Activated CD4-positive, alpha-beta memory T cell treated with anti-CD3 and anti-CD28 coated beads, Interleukin-2, amount 10 ng/mL, durations not matched to agents 7 days and 5 days (primary cell): ENCODE measurements at regions not wholly inside any gene's neighbourhood (a gene's known extent, or its start where the extent isn't known, plus 50 kb on each side); places are given as distances from the start of the nearest gene placed in this dataset.
"Not testable (repeated sequence)": the region's sequence is repeated elsewhere in the genome, so short reads cannot be mapped to it uniquely, and the experiment has no call there.

Source experiments
- CTCF ChIA-PET: fragments of 350-600 bp; sonication (Branson Sonifier 250); formaldehyde crosslinking; loops from one replicate; lab custom pipeline; 2021; ENCODE audit warnings: antibody characterized with exemption, inconsistent platforms; lab: Charles Lee
- POLR2A ChIA-PET: fragments of 350-600 bp; sonication (Branson Sonifier 250); formaldehyde crosslinking; loops from one replicate; lab custom pipeline; 2021; ENCODE audit warnings: antibody characterized with exemption; lab: Charles Lee
- DNase-seq: peaks from one replicate; pipeline ENCODE4 v3.0.0-alpha.2; 2020
- H3K27ac Mint-ChIP-seq: one replicate; pipeline ENCODE4 v1.8.0; 2021; ENCODE audit warnings: mild to moderate bottlenecking, mixed read lengths
- H3K27me3 Mint-ChIP-seq: one replicate; pipeline ENCODE4 v1.8.0; 2021; ENCODE audit warnings: mixed read lengths
- H3K36me3 Mint-ChIP-seq: one replicate; pipeline ENCODE4 v1.8.0; 2021; ENCODE audit warnings: low read depth, mixed read lengths
- H3K4me1 Mint-ChIP-seq: one replicate; pipeline ENCODE4 v1.8.0; 2021; ENCODE audit warnings: mixed read lengths
- H3K4me3 Mint-ChIP-seq: one replicate; pipeline ENCODE4 v1.8.0; 2021; ENCODE audit warnings: mild to moderate bottlenecking, mixed read lengths
- H3K9me3 Mint-ChIP-seq: one replicate; pipeline ENCODE4 v1.8.0; 2021; ENCODE audit warnings: mixed read lengths

DNA sequence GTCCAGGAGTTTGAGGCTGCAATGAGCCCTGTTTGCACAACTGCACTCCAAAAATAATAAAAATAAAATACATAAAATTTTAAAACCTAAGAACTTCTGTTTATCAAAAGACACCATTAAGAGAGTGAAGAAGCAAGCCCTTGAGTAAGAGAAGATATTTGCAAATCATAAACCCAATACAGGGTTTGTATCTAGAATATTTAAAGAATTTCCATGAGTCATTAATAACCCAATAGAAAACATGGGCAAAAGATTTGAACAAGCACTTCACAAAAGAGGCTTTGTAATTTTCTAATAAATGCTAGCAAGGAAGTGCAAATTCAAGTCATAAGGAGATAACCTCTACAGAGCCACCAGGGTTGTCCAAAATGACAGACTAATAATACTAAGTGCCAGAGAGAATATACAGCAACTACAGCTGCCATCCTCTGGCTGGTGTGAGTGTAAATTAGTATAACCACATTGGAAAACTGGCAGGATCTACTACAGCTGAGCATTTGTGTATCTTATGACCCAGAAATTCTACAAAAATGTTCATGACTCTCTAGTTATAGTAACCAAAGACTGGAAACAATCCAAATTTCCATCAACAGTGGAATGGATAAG lies 133.0 kb upstream of the PLGLB2 start:
- H3K4me1 Mint-ChIP-seq, H3K36me3 Mint-ChIP-seq, CTCF ChIA-PET, H3K27ac Mint-ChIP-seq, H3K4me3 Mint-ChIP-seq, H3K27me3 Mint-ChIP-seq, DNase-seq, POLR2A ChIA-PET, H3K9me3 Mint-ChIP-seq: not testable (repeated sequence)

DNA sequence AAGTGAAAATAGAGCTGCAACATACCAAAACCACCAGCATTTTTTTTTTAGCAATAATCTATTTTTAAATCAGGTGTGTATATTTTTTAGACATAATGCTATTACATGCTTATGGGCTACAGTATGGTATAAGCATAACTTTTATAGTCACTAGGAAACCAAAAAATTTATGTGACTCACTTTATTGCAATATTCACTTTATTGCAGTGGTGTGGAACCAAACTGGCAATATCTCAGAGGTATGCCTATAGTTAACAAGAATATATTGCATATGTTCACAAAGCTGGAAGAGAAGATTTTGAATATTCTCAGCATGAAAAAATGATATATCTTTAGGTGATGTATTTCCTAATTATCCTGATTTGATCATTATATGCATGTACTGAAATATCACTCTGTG lies 128.8 kb upstream of the PLGLB2 start:
- H3K36me3 Mint-ChIP-seq, CTCF ChIA-PET, H3K27ac Mint-ChIP-seq, H3K4me3 Mint-ChIP-seq, H3K4me1 Mint-ChIP-seq, H3K9me3 Mint-ChIP-seq, DNase-seq, POLR2A ChIA-PET, H3K27me3 Mint-ChIP-seq: not testable (repeated sequence)

GRCh38 chr2:87621139-87621538 lies 126.7 kb upstream of the PLGLB2 start:
- H3K9me3 Mint-ChIP-seq, POLR2A ChIA-PET, H3K36me3 Mint-ChIP-seq, DNase-seq, H3K27ac Mint-ChIP-seq, H3K4me3 Mint-ChIP-seq, H3K27me3 Mint-ChIP-seq, H3K4me1 Mint-ChIP-seq, CTCF ChIA-PET: not testable (repeated sequence)

DNA sequence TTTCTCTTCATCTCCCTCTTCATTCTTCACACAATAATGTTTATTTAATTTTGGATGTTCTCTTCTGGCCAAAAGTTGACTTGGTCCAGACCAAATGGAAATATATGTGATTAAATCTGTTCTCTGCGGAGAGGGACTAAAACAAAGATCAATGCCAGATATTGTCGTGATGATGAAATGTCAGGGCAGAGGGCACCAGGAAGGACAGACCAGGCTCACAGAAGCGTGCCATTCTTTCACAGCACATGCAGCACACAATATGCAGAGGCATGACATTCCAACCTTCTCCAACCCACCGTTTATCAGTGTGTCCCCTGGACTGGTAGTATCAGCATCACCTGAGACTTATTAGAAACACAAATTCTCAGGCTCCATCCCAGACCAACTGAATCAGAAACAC lies 125.2 kb upstream of the PLGLB2 start:
- DNase-seq, H3K27ac Mint-ChIP-seq, H3K4me1 Mint-ChIP-seq, H3K9me3 Mint-ChIP-seq, H3K36me3 Mint-ChIP-seq, POLR2A ChIA-PET, H3K4me3 Mint-ChIP-seq, H3K27me3 Mint-ChIP-seq, CTCF ChIA-PET: not testable (repeated sequence)

GRCh38 chr2:87629491-87630458 lies 118.1 kb upstream of the PLGLB2 start:
- CTCF ChIA-PET, H3K36me3 Mint-ChIP-seq, H3K27me3 Mint-ChIP-seq, POLR2A ChIA-PET, H3K27ac Mint-ChIP-seq, H3K9me3 Mint-ChIP-seq, H3K4me3 Mint-ChIP-seq: not testable (repeated sequence)
- peaks cover 13% of the 10 kb centered on the region for H3K4me1 Mint-ChIP-seq
- peak; percentile 28 for DNase-seq

GRCh38 chr2:87630892-87631291 lies 117.0 kb upstream of the PLGLB2 start:
- H3K4me3 Mint-ChIP-seq, H3K9me3 Mint-ChIP-seq, H3K27ac Mint-ChIP-seq, H3K27me3 Mint-ChIP-seq, POLR2A ChIA-PET, CTCF ChIA-PET, H3K36me3 Mint-ChIP-seq, DNase-seq: not testable (repeated sequence)
- H3K4me1 Mint-ChIP-seq = peaks cover 17% of the 10 kb centered on the region

- H3K4me3 Mint-ChIP-seq, H3K27ac Mint-ChIP-seq, CTCF ChIA-PET, H3K27me3 Mint-ChIP-seq, H3K9me3 Mint-ChIP-seq, DNase-seq, H3K36me3 Mint-ChIP-seq, POLR2A ChIA-PET: not testable (repeated sequence)
- peaks cover 17% of the 10 kb centered on the region for H3K4me1 Mint-ChIP-seq
Measured at GRCh38 chr2:87631402-87631801, 116.5 kb upstream of the PLGLB2 start.

DNA sequence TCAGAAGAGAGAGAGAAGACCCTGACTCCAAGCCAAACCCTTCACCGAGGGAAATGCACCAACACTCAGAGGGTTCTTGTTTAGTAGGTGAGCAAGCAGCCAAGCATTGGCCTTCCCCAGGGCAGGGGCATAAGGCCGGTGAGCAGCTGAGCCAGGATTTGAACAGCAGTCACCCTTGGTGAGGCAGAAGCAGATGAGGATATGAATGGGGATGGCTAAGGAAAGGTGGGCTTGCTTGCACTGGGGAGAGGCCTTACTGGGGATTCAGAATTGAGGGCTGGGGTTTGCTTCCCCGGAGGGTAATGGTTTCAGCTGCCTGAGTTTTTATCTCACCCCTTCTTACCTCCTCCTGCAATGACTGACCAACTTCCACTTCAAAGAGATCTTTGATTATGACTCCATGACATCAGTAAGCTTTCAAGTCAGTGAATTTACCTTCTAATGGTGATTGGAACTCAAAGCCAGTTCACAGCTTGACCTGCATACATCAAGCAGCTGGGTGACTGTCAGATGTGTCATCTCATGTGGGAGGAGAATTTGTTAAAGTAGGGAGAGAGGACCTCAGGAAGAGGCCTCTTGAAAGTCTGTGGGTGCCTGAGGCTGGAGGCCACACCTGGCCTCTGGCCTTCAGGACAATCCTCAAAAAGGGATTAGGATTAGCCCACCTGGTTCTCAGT lies 114.5 kb upstream of the PLGLB2 start:
- H3K4me3 Mint-ChIP-seq, DNase-seq, H3K27ac Mint-ChIP-seq, POLR2A ChIA-PET, H3K27me3 Mint-ChIP-seq, CTCF ChIA-PET, H3K36me3 Mint-ChIP-seq, H3K9me3 Mint-ChIP-seq: not testable (repeated sequence)
- H3K4me1 Mint-ChIP-seq = peaks cover 17% of the 10 kb centered on the region

- DNase-seq, H3K4me3 Mint-ChIP-seq, H3K36me3 Mint-ChIP-seq, H3K27me3 Mint-ChIP-seq, POLR2A ChIA-PET, CTCF ChIA-PET, H3K9me3 Mint-ChIP-seq: not testable (repeated sequence)
- Mint-ChIP-seq H3K4me1 (peaks cover 17% of the 10 kb centered on the region), H3K27ac (peak overlapping the region; percentile 21)
Measured at GRCh38 chr2:87634106-87634505, 113.8 kb upstream of the PLGLB2 start.

DNA sequence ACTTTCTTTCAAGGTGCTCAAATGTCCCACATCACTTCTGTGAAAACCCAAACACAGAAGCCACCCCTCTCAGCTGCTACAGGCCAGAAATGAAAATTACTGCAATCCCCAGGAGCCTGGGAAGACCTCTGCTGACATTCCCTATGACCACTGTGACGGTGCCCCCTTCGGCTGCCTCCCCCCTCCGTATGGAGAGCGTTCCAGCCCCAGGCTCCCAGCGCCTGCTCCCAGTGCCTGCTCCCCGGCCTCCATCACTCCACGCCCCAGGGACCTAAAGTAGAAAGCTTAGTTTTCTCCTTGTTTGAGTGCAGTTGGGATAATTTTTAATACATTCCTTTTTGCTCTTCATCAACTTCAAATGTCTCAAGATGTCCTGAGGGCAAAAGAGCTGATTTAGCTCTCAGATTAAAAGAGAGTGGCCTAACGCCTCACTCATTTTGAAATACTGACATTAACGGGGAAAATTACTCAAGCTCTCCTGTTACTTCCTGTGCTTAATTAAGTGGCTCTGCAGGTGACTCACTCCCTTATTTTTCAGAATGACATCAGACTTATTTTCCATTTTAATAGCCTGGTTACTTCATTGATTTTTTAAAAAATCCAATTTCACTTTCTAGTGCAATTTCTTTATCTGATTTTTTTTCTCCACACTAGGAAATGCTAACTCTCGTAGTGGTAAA lies 112.8 kb upstream of the PLGLB2 start:
- peaks cover 17% of the 10 kb centered on the region for H3K4me1 Mint-ChIP-seq
- H3K27me3 Mint-ChIP-seq, DNase-seq, H3K9me3 Mint-ChIP-seq, H3K4me3 Mint-ChIP-seq, H3K36me3 Mint-ChIP-seq, CTCF ChIA-PET, POLR2A ChIA-PET: not testable (repeated sequence)
- peak overlapping the region; percentile 21 for H3K27ac Mint-ChIP-seq

DNA sequence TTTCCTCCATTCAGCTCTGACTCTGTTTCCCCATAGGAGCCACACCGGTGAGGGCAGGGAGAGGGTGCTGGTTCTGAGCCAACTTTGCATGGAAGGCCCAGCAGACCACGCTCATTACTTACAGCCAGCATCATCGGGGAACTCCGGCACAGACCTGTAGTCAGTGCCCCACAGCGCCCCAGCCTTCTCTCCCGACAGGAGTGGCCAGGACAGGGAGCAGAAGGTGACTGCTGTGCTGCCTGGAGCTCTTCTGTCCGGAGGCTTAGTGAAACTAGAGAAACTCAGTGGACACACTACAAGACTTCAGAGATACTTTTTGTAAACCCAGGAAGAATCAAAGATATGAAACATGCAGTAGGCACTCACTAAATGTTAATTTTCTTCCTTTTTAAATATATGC lies 111.6 kb upstream of the PLGLB2 start:
- not testable (repeated sequence) for H3K4me3 Mint-ChIP-seq

GRCh38 chr2:87636735-87637134 lies 111.2 kb upstream of the PLGLB2 start:
- H3K9me3 Mint-ChIP-seq, POLR2A ChIA-PET, H3K27ac Mint-ChIP-seq, H3K36me3 Mint-ChIP-seq, H3K27me3 Mint-ChIP-seq, DNase-seq, H3K4me3 Mint-ChIP-seq, CTCF ChIA-PET: not testable (repeated sequence)
- H3K4me1 Mint-ChIP-seq = peaks cover 13% of the 10 kb centered on the region

More for the DNA sequence above, 111.6 kb upstream of the PLGLB2 start:
- H3K9me3 Mint-ChIP-seq, POLR2A ChIA-PET, H3K27me3 Mint-ChIP-seq, DNase-seq, H3K27ac Mint-ChIP-seq, H3K36me3 Mint-ChIP-seq, CTCF ChIA-PET: not testable (repeated sequence)
- peaks cover 17% of the 10 kb centered on the region for H3K4me1 Mint-ChIP-seq
